ENCODE measurements at regions not wholly inside any gene's neighbourhood (a gene's known extent, or its start where the extent isn't known, plus 50 kb on each side); places are given as distances from the start of the nearest gene placed in this dataset.

GRCh38 chr15:95432878-95433405, 897.6 kb upstream of the NR2F2 start:
- TF ChIP-seq CTCF (conservative IDR thresholded peaks at IDR 0.05 in 1 of 2, IDR thresholded peaks at IDR 0.05 in 1 of 2; ENCODE audit: low read depth in 1 of 2, low read length in 2 of 2) (no peak), EZH2 (IDR thresholded peaks at IDR 0.05; ENCODE audit: low read length, missing control alignments) (no peak)

All from fibroblast of lung (primary cell).